ENCODE measurements at regions not wholly inside any gene's neighbourhood (a gene's known extent, or its start where the extent isn't known, plus 50 kb on each side); places are given as distances from the start of the nearest gene placed in this dataset.
A peak's percentile ranks its signal among the peaks of the same experiment; 100 is the strongest.
"Not testable (repeated sequence)": the region's sequence is repeated elsewhere in the genome, so short reads cannot be mapped to it uniquely, and the experiment has no call there.

- DNase-seq: no peak
Observed at GRCh38 chr11:34001557-34002064, 49.9 kb upstream of the CAPRIN1 start.

- no peak for DNase-seq
Observed at GRCh38 chr11:33999393-33999792, 52.1 kb upstream of the CAPRIN1 start.

GRCh38 chr11:33997584-33998251, 53.8 kb upstream of the CAPRIN1 start:
- DNase-seq: no peak

GRCh38 chr11:33996498-33997454, 54.8 kb upstream of the CAPRIN1 start:
- peak; percentile 80 for DNase-seq

- DNase-seq: no peak
Observed at GRCh38 chr11:33994937-33995336, 56.6 kb upstream of the CAPRIN1 start.

- not testable (repeated sequence) for DNase-seq
Observed at GRCh38 chr11:33991136-33991535, 60.4 kb upstream of the CAPRIN1 start.

GRCh38 chr11:33990131-33990530, 61.4 kb upstream of the CAPRIN1 start:
- not testable (repeated sequence) for DNase-seq

GRCh38 chr11:33989461-33989860, 62.1 kb upstream of the CAPRIN1 start:
- DNase-seq: no peak

GRCh38 chr11:33988586-33989370, 62.8 kb upstream of the CAPRIN1 start:
- DNase-seq: no peak

- DNase-seq: peak; percentile 31
Observed at GRCh38 chr11:33987975-33988580, 63.5 kb upstream of the CAPRIN1 start.

- no peak for DNase-seq
Observed at GRCh38 chr11:33987545-33987944, 64.0 kb upstream of the CAPRIN1 start.

GRCh38 chr11:33986597-33987501, 64.7 kb upstream of the CAPRIN1 start:
- DNase-seq: not testable (repeated sequence)

- DNase-seq: no peak
Observed at GRCh38 chr11:33984682-33985389, 66.7 kb upstream of the CAPRIN1 start.

GRCh38 chr11:33982661-33983060, 68.9 kb upstream of the CAPRIN1 start:
- DNase-seq: no peak

GRCh38 chr11:33980897-33981296, 70.6 kb upstream of the CAPRIN1 start:
- DNase-seq: no peak

- DNase-seq: no peak
Observed at GRCh38 chr11:33978376-33978775, 73.2 kb upstream of the CAPRIN1 start.

GRCh38 chr11:33977676-33978075, 73.9 kb upstream of the CAPRIN1 start:
- DNase-seq: no peak

- no peak for DNase-seq
Observed at GRCh38 chr11:33976495-33977199, 74.9 kb upstream of the CAPRIN1 start.

GRCh38 chr11:33974804-33975203, 76.7 kb upstream of the CAPRIN1 start:
- DNase-seq: no peak

GRCh38 chr11:33971530-33971929, 79.7 kb upstream of the LMO2 start:
- DNase-seq: not testable (repeated sequence)
